Activated T-cell treated with anti-CD3 and anti-CD28 coated beads, Interleukin-2, amount 50 U/mL, for 4 hours (primary cell): ENCODE measurements at regions not wholly inside any gene's neighbourhood (a gene's known extent, or its start where the extent isn't known, plus 50 kb on each side); places are given as distances from the start of the nearest gene placed in this dataset.

ENCODE experiments used
- ATAC-seq, 2 donors: fragments of 200-7000 bp; cut with Tn5 transposase; one replicate each; pipeline ENCODE4 v1.10.0; 2021
- DNase-seq: peaks from one replicate; pipeline ENCODE4 v3.0.0-alpha.2; 2020
- H3K27me3 Mint-ChIP-seq: one replicate; pipeline ENCODE4 v1.8.0; 2021; ENCODE audit warnings: low read depth, mixed read lengths
- H3K36me3 Mint-ChIP-seq: one replicate; pipeline ENCODE4 v1.8.0; 2022; ENCODE audit warnings: mixed read lengths; ENCODE audit not compliant: insufficient read depth
- H3K4me1 Mint-ChIP-seq: one replicate; pipeline ENCODE4 v1.8.0; 2021; ENCODE audit warnings: low read depth, mixed read lengths
- H3K4me3 Mint-ChIP-seq: one replicate; pipeline ENCODE4 v1.8.0; 2021; ENCODE audit warnings: mild to moderate bottlenecking, moderate library complexity, mixed read lengths
- H3K9me3 Mint-ChIP-seq: one replicate; pipeline ENCODE4 v1.8.0; 2021; ENCODE audit warnings: mixed read lengths

DNA sequence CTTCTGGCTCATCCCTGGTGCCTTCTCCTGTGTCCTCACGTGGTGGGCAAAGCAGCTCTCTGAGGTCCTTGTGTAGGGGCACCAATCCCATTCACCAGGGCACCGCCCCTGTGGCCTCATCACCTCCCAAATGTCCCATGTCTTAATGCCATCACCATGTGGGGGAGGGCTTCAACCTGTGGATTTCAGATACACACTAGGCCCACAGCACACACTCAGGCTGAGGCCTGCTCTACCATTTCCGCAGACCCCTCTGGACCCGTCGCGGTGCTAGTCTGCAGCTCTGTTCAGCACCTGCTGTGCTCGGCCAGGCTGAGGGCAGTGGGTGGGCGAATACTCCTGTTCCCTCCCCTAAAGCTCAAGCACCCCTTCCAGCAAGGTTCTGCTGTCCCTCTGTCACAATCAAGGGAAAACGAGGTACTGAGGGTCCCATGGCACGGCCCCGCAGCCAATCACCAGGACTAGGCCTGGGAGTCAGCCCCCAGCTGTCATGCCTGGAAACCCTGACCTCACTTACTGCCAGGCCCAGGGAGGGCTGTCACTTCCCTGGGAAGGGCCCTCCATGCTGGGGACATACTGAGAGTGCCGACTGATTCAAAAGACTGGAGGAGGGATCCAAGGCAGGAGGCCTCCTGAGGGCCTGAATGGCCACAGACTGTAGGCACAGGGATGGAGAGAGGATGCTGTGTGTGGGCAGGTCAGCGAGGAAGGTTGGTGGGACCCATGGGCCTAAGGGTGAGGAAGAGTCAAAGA is 123.8 kb upstream of the RET start:
- ATAC-seq: no peak
- DNase-seq: peak; percentile 2
- Mint-ChIP-seq H3K36me3 (no peaks in the 10 kb centered on the region), H3K4me1 (no peaks in the 10 kb centered on the region), H3K27me3 (peaks cover 7% of the 10 kb centered on the region), H3K9me3 (peaks cover 7% of the 10 kb centered on the region), H3K4me3 (no peak overlapping the region)

DNA sequence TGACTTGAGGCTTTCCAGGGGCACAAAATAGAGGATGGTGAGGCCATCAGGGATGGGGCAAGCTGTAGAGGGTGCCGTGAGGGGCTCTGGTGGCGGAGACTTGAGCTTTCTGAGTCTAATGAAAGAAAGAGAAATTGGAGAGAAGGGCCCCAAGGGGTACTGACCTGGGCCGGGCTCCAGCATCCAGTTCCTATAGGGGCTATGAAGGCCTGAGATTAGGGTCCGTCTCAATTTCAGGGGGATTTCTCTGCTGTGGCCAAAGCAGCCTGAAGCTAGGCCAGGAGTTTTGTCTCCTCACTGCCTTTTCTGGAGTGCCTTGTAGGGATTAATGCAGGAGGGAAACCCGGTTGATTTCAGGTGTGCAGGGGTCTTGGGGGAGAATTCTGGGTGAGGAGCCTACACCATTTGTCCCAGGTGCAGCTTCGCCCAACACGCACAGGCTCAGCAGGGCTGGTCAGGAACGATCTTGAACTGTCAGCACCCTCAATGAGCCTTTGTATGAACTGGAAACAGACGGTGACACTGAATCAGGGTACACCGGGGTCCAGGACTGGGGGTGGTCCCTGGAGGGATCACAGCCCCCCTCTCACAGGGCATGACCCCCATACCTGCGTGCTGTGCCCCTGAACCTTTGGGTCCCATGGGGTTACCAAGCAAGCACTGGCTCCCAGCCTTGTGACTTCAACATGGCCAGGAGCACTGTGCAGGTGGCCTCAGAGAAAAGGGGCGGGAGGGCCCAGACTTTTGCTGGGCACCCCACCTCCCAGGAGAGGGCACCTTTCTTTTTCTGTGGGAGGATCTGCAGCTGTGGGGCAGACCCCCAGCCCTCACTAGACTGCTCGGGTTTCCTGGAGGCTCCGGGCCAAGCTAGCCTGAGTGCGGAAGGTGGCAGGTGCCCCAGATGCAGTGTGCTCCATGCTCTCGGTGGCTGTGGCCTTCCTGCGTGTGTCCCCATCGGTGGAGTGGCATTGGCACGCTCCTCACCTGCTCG is 122.9 kb upstream of the RET start:
- DNase-seq: no peak
- no peak overlapping the region for H3K4me3 Mint-ChIP-seq
- no peak for ATAC-seq
- H3K4me1 Mint-ChIP-seq: no peaks in the 10 kb centered on the region
- H3K36me3 Mint-ChIP-seq: no peaks in the 10 kb centered on the region
- peaks cover 7% of the 10 kb centered on the region for H3K27me3 Mint-ChIP-seq
- H3K9me3 Mint-ChIP-seq: peaks cover 7% of the 10 kb centered on the region

DNA sequence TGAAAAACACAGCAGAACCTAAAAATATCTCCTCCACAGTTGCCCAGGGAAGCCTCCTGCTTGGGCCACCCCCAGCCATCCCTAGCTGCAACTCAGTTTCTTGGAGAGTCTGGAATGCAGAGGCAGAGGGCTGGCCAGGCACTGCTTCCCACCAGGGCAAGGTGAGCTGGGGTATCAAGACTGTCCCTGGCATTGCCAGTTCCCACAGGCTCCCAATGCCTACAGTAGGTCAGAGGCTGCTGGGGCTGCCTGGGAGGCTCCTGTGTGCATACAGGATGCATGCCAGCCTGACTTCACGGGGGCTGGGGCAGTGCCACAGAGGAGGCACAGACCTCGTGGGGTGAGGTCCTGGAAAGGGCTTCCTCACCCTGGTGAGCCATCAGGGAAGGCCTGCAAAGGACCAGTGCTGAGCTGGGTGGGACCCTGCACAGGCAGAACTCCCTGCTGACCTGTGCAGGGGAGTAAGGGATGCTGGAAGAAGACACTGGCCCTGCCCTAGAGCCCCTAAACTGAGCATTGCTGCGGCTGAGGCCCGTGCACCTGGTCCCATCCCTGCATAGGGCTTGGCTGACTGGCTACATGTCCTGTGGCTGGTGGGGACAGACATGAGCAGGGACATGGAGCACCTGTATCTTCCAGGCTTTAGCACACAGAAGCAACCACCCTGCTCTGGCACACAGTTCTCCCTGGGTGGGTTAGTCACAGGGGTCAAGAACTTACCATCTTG is 121.9 kb upstream of the RET start:
- Mint-ChIP-seq H3K27me3 (peaks cover 5% of the 10 kb centered on the region), H3K9me3 (peaks cover 7% of the 10 kb centered on the region), H3K4me3 (no peak overlapping the region), H3K4me1 (no peaks in the 10 kb centered on the region), H3K36me3 (no peaks in the 10 kb centered on the region)
- DNase-seq (peak; percentile 1), ATAC-seq (peak in 1 of 2 donors; percentile 20)

DNA sequence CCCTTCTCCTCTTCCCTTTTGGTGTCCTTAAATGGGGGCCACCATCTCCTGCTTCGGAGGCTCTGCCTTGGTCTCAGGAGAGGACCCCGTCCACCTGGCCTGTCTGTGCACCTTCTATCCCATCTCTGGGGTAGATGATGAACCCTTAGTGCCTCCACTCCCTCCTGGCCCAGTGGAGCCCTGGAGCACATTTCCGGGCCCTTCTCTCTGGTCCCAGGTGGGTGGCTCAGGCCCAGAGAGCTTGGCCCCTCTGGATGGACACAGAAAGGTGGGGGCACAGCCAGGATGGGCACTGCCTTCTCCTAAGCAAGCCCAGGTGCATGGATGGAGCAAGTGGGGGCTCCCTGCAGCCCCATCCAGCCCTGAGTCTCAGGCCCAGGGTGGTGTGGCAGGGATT is 121.4 kb upstream of the RET start:
- peaks cover 5% of the 10 kb centered on the region for H3K27me3 Mint-ChIP-seq
- DNase-seq: peak; percentile 1

DNA sequence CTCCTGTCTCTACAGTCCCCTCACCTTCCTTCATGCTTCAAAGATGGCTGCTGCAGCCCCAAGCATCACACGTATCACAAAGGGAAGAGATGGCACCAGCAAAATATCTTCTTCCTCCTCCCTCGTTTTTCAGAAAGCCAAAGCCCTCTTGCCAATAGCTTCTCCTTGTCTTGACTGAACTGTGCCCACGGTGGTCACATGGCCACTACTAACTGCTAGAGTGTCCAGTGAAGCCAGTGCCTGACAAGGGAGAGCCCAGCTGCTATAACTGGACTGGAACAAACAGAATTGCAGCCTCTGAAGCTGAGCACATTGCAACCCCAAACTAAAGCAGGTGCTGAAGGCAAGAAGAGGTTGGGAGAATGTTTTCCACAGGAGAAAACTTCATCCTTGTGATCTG is 120.8 kb upstream of the RET start:
- Mint-ChIP-seq H3K36me3 (no peaks in the 10 kb centered on the region), H3K4me1 (no peaks in the 10 kb centered on the region), H3K9me3 (peaks cover 7% of the 10 kb centered on the region), H3K27me3 (peaks cover 5% of the 10 kb centered on the region), H3K4me3 (no peak overlapping the region)
- DNase-seq (no peak), ATAC-seq (no peak)

More for the DNA sequence above, 121.4 kb upstream of the RET start:
- Mint-ChIP-seq H3K4me3 (no peak overlapping the region), H3K9me3 (peaks cover 7% of the 10 kb centered on the region), H3K4me1 (no peaks in the 10 kb centered on the region), H3K36me3 (no peaks in the 10 kb centered on the region)
- no peak for ATAC-seq

DNA sequence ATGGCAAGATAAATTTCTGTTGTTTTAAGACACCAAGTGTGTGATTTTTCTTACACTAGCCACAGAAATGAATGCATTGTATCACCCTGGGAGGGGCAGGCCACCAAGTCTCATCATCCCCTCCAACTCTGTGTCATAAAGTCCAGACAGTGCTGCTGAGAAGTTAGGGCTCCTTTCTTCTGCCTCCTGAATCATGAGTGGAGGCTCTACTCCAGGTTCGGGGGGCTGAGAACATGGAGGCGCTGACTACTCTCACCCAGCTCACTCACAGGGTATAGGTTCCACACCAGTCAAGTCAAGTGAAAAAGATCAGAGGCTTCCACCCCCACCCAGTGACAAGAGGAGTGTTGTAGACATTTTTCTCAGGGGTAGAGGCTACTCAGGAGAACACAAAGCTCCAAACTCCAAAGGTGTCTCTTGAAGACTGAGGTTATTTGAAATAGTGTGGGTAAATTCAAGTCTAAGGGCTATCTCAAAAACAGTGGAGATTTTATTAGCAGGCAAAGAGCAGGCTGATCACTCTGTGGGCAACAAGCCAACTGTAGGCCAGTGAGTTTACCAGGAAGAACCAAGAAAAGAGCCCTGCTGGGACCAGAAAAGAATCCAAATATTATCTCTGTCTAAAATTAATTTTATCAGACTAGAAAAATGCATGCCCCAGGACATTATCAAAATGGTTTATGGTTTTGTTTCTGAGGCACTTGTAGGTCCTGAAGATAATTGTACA is 118.6 kb upstream of the RET start:
- Mint-ChIP-seq H3K27me3 (no peaks in the 10 kb centered on the region), H3K4me1 (no peaks in the 10 kb centered on the region), H3K9me3 (peaks cover 7% of the 10 kb centered on the region), H3K36me3 (no peaks in the 10 kb centered on the region), H3K4me3 (no peak overlapping the region)
- DNase-seq (no peak), ATAC-seq (no peak)

- no peaks in the 10 kb centered on the region for H3K36me3 Mint-ChIP-seq
- no peak overlapping the region for H3K4me3 Mint-ChIP-seq
- ATAC-seq: no peak
- no peaks in the 10 kb centered on the region for H3K27me3 Mint-ChIP-seq
- DNase-seq: no peak
- H3K9me3 Mint-ChIP-seq: peaks cover 7% of the 10 kb centered on the region
- no peaks in the 10 kb centered on the region for H3K4me1 Mint-ChIP-seq
Measured at GRCh38 chr10:42959833-42960232, 117.0 kb upstream of the RET start.

GRCh38 chr10:42960491-42960990 is 116.3 kb upstream of the RET start:
- Mint-ChIP-seq H3K4me3 (no peak overlapping the region), H3K9me3 (peaks cover 7% of the 10 kb centered on the region), H3K36me3 (no peaks in the 10 kb centered on the region), H3K27me3 (no peaks in the 10 kb centered on the region), H3K4me1 (no peaks in the 10 kb centered on the region)
- no peak for DNase-seq
- ATAC-seq: no peak

DNA sequence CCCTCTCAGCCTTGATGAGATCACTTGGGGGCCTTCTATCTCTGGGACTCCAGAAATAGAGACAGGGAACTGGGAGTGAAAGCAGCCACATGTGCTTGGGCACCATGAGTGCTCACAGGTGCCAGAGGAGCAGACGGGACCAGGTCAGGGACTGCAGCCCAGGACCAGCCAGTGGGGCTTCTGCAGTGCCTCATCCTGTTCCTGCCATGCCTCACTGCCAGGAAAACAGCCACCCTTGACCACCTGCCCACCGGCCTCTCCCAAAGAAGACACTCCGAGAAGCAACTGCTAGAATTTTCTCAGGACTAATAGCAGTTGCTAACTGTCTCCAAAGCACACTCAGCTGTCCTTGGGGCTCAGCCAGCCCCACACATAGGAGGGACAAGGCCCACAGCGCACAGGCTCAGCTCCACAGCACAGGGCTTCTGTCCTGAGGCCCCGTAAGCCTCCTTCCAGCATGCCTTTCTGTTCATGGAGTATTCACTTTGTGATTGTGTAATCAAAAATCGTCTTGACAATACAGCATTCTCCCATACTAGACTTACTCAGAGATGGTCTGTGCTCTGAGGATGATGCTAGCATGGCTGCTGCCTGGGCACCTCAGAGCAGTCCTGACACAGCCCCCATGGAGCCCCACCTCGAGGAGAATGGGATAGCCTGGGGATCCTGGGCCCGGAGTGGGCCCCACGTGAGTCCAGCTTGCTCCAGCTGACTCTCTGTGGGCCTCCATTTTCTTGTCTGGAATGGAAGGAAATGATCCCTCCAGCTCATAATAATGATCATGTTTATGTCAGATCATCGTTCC is 115.7 kb upstream of the RET start:
- Mint-ChIP-seq H3K36me3 (no peaks in the 10 kb centered on the region), H3K9me3 (peaks cover 7% of the 10 kb centered on the region), H3K4me3 (no peak overlapping the region), H3K4me1 (no peaks in the 10 kb centered on the region), H3K27me3 (no peaks in the 10 kb centered on the region)
- no peak for ATAC-seq
- no peak for DNase-seq

- Mint-ChIP-seq H3K36me3 (no peaks in the 10 kb centered on the region), H3K4me1 (no peaks in the 10 kb centered on the region), H3K9me3 (peaks cover 4% of the 10 kb centered on the region), H3K4me3 (no peak overlapping the region), H3K27me3 (no peaks in the 10 kb centered on the region)
- ATAC-seq (no peak), DNase-seq (no peak)
Measured at GRCh38 chr10:42961796-42962109, 115.1 kb upstream of the RET start.

DNA sequence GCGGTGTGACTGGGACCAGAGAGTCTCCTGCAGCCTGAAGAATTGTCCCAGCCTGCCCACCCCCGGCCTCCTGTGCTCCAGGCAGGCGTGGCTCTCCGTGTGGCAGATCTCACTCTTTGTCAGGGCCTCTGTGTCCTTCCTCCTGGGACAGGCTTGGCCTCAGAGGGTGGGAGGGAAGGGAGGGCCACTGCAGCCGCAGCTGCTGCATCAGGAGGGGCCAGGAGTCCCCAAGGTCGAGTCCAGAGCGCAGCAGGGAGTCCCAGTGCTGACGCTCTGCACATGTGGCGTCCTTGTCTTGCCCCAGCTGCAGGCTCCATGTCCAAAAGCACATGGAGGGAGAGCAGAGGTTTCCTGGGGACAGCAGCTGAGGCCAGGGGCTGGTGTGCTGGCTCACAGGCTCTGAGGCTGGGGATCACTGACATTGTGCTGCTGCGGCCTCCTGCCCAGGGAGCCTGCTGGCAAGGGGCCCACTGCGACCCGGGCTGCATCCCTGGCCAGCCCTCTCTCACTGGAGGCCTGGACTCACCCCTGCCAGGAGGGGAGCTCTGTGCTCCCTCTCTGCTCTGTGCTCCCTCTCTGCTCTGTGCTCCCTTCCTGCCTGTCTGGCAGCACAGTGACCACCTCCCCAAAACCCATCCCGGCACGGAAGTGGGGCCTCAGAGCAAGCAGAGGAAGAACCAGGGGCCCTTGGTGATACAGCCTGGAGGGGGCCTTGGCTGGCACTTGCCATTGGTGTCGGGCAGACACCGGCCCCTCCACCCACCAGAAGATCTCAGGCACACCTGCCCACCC is 114.6 kb upstream of the RET start:
- Mint-ChIP-seq H3K4me3 (no peak overlapping the region), H3K9me3 (no peaks in the 10 kb centered on the region), H3K4me1 (no peaks in the 10 kb centered on the region), H3K36me3 (no peaks in the 10 kb centered on the region), H3K27me3 (no peaks in the 10 kb centered on the region)
- ATAC-seq (no peak), DNase-seq (no peak)

DNA sequence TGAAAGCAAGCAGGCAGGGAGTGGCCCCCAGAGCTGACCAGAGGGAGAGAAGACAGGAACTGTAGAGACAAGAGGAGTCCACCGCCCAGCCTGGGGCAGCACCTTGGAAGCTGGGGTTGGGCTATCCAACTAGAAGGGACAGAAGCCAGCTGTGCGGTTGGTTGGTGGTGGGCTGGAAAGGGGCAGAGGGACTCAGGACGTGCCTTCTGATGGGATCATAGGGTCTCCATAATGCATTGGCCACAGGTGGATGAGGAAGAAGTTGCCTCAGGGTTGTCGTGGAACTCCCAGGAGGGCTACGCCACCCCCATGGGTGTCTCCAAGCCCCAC is 114.0 kb upstream of the RET start:
- no peak overlapping the region for H3K4me3 Mint-ChIP-seq
- H3K27me3 Mint-ChIP-seq: no peaks in the 10 kb centered on the region
- H3K4me1 Mint-ChIP-seq: no peaks in the 10 kb centered on the region
- H3K36me3 Mint-ChIP-seq: no peaks in the 10 kb centered on the region
- no peak for DNase-seq
- no peaks in the 10 kb centered on the region for H3K9me3 Mint-ChIP-seq
- no peak for ATAC-seq

GRCh38 chr10:42963312-42963711 is 113.6 kb upstream of the RET start:
- Mint-ChIP-seq H3K27me3 (peaks cover 4% of the 10 kb centered on the region), H3K4me1 (no peaks in the 10 kb centered on the region), H3K4me3 (no peak overlapping the region), H3K36me3 (no peaks in the 10 kb centered on the region), H3K9me3 (no peaks in the 10 kb centered on the region)
- ATAC-seq: no peak
- DNase-seq: no peak
